Lower leg skin (tissue), 4 donors: ENCODE measurements at regions not wholly inside any gene's neighbourhood (a gene's known extent, or its start where the extent isn't known, plus 50 kb on each side); places are given as distances from the start of the nearest gene placed in this dataset.

Source experiments
- DNase-seq, 2 donors: peaks; one replicate each; pipeline ENCODE4 v3.0.0-alpha.2; 2019; ENCODE audit warnings: low spot score in 2 of 2
- H3K4me3 ChIP-seq: fragments of 200-600 bp; sonication (generic); 2 replicates; pipeline ENCODE4 v1.5.1; 2017; ENCODE audit warnings: mild to moderate bottlenecking, low read depth; ENCODE audit not compliant: poor library complexity, severe bottlenecking
- POLR2A ChIP-seq, 2 donors: fragments of 450-650 bp; IDR thresholded peaks; one replicate each; pipeline ENCODE4 v1.6.1; 2016 to 2017; ENCODE audit warnings: antibody characterized with exemption in 2 of 2, mild to moderate bottlenecking in 1 of 2, moderate library complexity in 1 of 2
- WGBS, 2 donors: methylation state at CpG; one replicate each; pipeline ENCODE4 v1.1.5; 2018; 5-methylcytosine and 5-hydroxymethylcytosine counted together
- intact Hi-C: fragments of 100-400 bp; cut with DNase I; formaldehyde crosslinking; loops from one replicate; pipeline ENCODE4 v1.15.0; 2023; ENCODE audit warnings: low total_unique reads
- TF ChIP-seq, protein P1 (sequence below), 3 donors: fragments of 450-650 bp; IDR thresholded peaks; one replicate each; pipeline ENCODE4 v1.5.1; 2016; ENCODE audit warnings: antibody characterized with exemption in 3 of 3, mild to moderate bottlenecking in 3 of 3, moderate library complexity in 2 of 3

DNA sequence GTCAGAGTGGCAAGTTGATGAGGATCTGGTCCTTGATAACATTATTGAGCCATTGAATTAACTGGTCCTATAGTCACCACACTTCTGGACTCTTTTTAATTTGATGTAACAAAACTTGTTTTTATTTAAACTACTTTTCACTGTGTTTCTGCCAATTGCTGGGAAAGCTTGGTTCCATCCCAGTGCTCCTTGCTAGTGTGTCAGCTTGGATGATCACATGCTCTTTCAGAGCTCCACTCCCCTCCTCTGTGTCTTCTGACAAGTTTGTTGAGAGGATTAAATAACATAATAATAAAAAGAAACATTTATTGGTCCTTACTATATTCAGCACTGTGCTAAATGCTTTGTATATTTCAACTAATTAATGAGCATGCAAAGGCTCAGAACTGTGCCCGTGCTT lies 448.5 kb upstream of the B3GALT2 start:
- H3K4me3 ChIP-seq: no peak overlapping the region
- DNase-seq: no peak
- TF ChIP-seq, protein P1, sequence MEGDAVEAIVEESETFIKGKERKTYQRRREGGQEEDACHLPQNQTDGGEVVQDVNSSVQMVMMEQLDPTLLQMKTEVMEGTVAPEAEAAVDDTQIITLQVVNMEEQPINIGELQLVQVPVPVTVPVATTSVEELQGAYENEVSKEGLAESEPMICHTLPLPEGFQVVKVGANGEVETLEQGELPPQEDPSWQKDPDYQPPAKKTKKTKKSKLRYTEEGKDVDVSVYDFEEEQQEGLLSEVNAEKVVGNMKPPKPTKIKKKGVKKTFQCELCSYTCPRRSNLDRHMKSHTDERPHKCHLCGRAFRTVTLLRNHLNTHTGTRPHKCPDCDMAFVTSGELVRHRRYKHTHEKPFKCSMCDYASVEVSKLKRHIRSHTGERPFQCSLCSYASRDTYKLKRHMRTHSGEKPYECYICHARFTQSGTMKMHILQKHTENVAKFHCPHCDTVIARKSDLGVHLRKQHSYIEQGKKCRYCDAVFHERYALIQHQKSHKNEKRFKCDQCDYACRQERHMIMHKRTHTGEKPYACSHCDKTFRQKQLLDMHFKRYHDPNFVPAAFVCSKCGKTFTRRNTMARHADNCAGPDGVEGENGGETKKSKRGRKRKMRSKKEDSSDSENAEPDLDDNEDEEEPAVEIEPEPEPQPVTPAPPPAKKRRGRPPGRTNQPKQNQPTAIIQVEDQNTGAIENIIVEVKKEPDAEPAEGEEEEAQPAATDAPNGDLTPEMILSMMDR (IDR thresholded peaks at IDR 0.05): no peak
- no peak for TF ChIP-seq POLR2A (IDR thresholded peaks at IDR 0.05)
- 71 to 72% methylated on average over 1 of the region's 1 CpG for WGBS, 2 donors
- intact Hi-C loops: no loop called here

DNA sequence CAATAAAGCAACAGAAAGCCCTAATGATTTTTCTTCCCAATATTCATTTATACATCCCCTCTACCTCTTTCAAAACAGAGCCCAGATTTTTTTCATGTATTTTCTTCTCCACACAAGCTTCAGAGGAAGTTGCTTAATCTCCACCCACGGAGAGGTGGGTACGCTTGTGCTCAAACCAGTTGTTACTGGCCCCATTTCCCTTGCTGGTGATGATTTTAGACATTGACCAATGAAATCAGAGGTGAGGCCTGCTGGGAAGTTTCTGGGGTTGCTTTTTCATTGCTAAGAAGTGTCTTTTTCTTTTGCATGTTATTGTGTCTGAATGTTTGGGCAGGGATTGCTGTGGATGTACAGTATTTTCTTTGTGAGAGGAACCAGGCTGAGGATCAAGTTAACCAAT lies 448.1 kb upstream of the B3GALT2 start:
- H3K4me3 ChIP-seq: no peak overlapping the region
- 55 to 59% methylated on average over 2 of the region's 2 CpGs for WGBS, 2 donors
- intact Hi-C loops: no loop called here
- TF ChIP-seq, protein P1 (IDR thresholded peaks at IDR 0.05): no peak
- no peak for TF ChIP-seq POLR2A (IDR thresholded peaks at IDR 0.05)
- DNase-seq: no peak

DNA sequence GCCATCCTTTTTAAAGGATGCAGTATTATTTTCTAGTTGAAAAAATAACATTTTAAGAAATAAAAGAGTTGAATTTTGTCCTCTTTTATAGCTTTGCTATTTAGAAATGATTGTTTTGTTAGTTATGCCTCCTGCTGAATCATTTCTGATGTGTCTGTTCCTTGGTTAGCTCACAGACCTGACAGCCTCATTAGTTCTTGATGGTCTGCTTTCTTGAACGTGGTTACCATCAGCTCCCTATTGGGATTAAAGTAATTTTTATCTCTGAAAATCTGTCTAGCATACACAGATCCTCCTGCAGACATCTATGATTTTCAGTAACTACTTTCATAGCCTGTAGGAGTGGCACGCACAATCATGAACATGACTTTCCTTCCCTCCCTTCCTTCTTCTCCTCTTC lies 447.6 kb upstream of the B3GALT2 start:
- no peak for DNase-seq
- WGBS, 2 donors: 11 to 73% methylated on average over 2 of the region's 2 CpGs
- intact Hi-C loops: no loop called here
- no peak overlapping the region for H3K4me3 ChIP-seq
- no peak for TF ChIP-seq POLR2A (IDR thresholded peaks at IDR 0.05)
- TF ChIP-seq, protein P1 (IDR thresholded peaks at IDR 0.05): no peak

DNA sequence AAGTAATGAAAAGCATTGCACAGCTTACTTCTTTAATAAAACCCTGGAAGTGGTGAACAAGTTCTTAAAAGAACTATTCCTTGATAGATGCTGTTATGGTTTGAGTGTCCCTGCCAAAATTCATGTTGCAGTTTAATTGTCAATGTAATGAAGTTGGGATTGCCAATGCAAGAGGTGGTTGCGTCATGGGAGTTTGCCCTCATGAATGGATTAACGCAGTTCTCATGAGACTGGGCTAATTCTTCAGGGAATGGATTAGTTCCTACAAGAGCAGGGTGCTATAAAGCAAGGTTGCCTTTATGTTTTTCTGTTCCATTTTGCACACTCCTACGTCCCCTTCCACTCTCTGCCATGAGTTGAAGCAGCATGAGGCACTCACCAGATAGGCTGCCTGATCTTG lies 446.7 kb upstream of the B3GALT2 start:
- no peak for DNase-seq
- no peak overlapping the region for H3K4me3 ChIP-seq
- TF ChIP-seq POLR2A (IDR thresholded peaks at IDR 0.05): no peak
- TF ChIP-seq, protein P1 (IDR thresholded peaks at IDR 0.05): no peak
- 60 to 73% methylated on average over 3 of the region's 3 CpGs for WGBS, 2 donors
- intact Hi-C loops: no loop called here

DNA sequence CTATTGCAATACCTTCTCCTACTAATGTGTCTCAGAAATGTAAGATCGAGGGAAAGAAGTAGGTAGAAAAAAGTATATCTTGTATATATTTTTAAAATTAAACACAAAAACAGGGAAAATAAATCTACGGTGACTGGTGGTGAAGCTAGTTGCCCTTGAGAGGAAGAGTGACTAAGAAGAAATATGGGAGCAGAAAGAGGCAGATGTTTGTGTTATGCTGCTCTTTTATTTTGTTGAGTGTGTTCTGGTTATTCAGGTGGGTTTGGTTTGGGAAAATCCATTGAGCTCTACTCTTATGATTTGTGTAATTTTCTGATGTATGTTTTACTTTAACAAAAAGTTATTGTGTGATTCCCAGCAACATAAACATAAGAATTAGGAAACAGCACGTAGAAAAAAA lies 444.9 kb upstream of the B3GALT2 start:
- H3K4me3 ChIP-seq: no peak overlapping the region
- 86 to 90% methylated on average over 3 of the region's 3 CpGs for WGBS, 2 donors
- intact Hi-C loops: no loop called here
- TF ChIP-seq POLR2A (IDR thresholded peaks at IDR 0.05): no peak
- TF ChIP-seq, protein P1 (IDR thresholded peaks at IDR 0.05): no peak
- DNase-seq: no peak

DNA sequence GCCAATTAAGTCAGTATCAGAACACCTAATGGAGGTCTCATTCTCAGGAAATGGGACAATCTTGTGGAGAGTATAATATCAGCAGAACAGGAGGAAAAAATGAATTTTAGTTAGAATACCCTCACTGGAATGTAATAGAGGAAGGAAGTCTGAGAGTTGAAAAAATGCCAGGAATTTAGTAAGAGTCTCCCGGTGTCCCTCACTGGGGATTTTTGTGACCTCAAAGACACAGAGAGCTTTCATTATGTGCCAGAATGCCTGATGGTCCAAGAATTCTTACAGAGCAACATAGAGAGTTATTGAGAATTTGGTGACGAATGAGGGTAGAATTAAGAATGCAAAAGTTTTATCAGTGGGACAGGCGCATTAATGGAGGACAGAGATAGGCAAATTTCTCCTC lies 443.5 kb upstream of the B3GALT2 start:
- no peak for DNase-seq
- WGBS, 2 donors: 51 to 58% methylated on average over 3 of the region's 3 CpGs
- no peak overlapping the region for H3K4me3 ChIP-seq
- TF ChIP-seq POLR2A (IDR thresholded peaks at IDR 0.05): no peak
- TF ChIP-seq, protein P1 (IDR thresholded peaks at IDR 0.05): no peak
- intact Hi-C loops: no loop called here
